GM21360 (cell line): ENCODE measurements at regions not wholly inside any gene's neighbourhood (a gene's known extent, or its start where the extent isn't known, plus 50 kb on each side); places are given as distances from the start of the nearest gene placed in this dataset.
"Not testable (repeated sequence)": the region's sequence is repeated elsewhere in the genome, so short reads cannot be mapped to it uniquely, and the experiment has no call there.

Source experiments
- ATAC-seq: cut with Tn5 transposase; IDR thresholded peaks from one replicate; pipeline ENCODE4 v1.9.1; 2021; ENCODE audit warnings: mild to moderate bottlenecking, moderate library complexity; ENCODE audit not compliant: unreplicated experiment

DNA sequence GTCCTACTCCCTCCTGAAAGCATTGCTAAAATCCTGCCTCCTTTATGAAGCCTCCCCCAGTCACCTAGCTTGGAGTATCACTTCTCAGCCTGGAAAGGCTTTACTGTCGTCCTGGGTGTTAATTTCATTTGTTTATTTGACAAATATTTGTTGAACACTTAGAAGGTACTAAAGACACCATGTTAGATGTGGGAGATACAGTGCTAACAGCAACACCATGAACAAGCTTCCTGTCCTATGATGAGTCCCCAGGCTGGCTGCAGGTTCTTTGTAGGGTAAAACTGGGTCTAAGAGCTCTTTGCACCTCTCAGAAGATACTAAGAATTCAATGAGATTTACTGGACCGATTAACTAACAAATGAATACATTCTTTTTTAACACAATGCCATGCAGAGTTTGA is 109.2 kb upstream of the TMEM170B start:
- ATAC-seq, result no peak

DNA sequence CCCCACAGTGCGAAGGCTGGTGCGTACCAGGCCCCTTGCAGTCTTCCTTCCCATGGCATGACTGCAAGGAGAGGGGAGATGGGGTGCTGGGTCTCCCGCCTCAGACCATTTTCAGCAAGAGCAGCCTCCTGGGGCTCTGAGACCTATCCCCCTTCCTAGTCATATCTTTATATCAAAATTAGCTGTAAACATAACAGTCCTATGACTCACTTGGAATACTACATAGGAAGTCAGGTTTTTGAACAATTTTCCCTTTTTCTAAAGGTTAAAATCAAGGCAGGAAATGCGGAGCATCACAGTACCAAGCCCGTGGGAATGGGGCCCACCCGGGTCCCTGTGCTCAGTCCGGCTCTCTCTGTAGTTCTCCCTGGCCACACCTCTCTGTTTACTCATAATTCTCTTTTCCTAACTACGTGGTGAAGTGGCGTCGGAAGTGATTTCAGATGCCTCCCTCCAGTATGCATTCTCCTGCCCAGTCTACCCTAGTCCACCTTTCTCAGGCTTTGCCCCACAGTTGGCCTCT is 109.8 kb upstream of the TMEM170B start:
- no peak for ATAC-seq

DNA sequence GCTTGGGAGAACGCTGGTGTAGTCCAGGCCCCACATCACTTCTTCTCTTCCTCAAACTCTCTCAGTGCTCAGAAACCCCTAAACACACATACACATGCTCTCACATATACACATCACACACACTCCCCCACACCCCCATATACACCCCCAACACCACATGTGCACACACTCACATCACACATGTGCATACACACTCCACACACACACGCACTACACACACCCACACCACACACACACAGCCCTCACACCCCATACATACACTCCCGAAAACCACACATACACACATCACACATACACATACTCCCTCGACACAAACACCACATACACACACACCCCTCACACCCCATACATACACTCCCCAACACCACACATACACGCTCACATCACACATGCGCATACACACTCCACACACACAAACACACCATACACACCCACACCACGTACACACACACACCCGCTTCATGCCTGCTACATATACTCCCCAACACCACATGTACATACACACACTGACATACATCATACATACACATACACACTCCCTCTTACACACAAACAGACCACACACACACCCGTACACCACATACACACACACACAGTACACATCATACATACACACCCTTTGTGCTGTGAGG is 110.3 kb upstream of the TMEM170B start:
- ATAC-seq, result no peak

DNA sequence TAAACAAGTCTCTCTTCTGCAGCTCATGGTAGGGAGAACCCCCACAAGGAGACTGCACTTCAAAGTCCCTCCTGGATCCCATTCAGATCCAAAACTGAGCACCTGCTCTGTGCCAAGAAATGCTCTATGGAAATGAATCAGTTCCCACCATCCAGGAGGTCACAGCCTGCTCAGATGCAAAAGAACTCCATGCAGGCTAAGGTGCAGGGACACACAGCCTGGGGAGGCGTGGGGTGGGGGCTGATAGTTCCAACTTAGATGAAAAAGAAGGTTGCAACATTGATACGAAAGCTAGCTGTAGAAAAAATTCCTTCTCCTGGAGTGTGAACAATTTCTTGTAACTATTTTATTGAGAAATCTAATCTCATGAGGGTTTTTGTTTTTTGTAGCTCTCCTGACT is 111.0 kb upstream of the TMEM170B start:
- no peak for ATAC-seq

DNA sequence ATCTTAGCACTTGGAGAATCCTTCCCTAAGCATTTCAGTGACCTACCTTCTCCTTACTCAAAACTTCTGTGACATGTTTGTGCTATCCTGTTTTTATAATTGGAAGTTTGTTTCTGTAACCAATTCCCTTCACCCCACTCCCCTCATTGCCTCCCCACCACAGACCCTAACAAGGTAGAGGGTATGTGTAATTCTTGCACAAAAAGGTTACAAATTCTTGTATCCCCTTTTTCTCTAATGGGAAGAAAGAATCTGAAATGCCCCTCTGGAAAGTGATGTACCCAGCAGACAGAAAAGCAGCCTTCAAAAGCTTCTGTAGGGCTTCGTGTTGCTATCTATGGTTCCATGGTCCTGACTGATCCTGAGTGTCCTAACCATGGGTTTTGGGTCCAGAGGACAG is 111.7 kb upstream of the TMEM170B start:
- ATAC-seq, result no peak

DNA sequence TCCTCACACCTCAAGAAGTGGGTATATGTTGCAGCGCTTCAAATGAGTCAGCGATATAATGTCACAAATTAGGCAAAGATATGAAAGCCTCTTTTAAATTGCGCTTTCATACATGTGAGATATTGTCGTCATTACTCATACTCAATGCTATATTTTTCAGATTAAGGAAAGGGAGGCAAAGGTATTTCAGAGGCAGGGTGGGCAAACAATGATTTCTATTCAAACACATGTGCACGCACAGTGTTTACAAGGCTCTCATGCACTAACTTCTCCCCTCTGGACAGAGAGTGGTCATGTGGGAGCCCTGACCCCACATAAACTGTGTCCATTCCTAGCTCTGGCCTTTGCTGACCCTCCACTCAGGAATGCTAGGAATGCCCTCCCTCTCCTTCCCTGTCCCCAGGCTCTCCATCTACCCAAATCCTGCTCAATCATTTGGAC is 112.1 kb upstream of the TMEM170B start:
- no peak for ATAC-seq

DNA sequence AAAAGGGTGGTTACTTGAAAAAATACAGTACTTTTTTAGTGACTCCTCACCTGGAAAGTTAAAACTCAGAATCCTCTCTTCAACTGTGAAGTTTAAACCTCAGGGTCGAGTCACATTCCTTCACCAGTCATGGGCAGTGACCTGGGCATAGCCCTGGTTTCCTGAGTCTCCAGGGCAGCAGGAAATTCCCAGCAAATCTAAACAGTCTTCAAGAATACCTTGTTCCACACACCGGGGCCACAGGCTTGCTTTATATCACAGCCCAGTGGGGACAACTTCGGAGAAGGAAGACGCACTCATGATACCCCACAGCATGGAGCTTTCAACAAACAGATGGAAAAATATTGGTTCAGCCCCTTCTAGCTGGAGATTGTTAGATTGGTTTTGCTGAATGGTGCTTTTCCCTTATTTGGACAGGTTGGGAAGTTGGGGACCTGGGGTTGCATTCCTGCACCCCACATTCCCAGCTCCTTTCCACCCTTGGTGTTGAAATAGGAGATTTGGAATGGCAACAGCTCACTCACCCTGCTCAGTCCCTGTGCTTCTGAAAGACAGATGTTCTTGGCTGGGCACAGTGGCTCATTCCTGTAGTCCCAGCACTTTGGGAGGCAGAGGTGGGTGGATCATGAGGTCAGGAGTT is 113.0 kb upstream of the TMEM170B start:
- ATAC-seq, result no peak

DNA sequence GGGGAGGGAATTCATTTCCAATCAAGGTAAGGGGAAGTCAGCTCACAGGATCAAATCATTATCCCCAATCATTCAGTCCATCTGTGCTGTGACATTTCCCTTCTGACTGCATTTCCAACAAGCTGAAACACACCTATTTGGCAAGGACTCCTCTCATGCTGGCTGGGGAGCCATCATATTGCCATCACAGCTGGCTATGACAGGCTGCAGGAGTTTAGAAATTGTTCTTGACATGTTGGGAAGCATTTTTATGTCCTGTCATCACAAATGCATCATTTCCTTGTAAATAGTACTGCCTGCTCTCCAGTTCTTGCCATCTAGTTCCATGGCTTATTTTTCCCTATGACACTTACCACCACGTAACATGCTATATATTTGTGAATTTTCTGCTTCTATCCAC is 113.9 kb upstream of the TMEM170B start:
- no peak for ATAC-seq

DNA sequence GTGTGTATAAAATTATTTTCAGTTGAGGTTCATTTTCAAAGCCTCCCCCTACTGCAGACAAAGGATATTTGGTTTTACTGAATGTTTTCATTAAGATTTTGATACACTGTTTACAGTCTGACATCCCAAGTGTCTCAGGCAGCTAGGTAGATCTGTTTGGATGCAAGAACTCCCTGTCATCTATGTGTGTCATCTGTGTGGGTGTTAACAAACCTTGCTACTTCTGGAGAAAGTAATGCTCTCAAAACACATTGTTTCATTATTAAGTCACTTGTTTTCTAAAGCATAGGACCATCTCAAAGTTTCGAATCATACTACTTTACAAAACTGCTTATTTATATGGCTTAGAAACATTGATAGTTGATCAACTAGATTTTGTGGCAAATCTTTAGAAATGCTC is 114.5 kb upstream of the TMEM170B start:
- ATAC-seq, result no peak

DNA sequence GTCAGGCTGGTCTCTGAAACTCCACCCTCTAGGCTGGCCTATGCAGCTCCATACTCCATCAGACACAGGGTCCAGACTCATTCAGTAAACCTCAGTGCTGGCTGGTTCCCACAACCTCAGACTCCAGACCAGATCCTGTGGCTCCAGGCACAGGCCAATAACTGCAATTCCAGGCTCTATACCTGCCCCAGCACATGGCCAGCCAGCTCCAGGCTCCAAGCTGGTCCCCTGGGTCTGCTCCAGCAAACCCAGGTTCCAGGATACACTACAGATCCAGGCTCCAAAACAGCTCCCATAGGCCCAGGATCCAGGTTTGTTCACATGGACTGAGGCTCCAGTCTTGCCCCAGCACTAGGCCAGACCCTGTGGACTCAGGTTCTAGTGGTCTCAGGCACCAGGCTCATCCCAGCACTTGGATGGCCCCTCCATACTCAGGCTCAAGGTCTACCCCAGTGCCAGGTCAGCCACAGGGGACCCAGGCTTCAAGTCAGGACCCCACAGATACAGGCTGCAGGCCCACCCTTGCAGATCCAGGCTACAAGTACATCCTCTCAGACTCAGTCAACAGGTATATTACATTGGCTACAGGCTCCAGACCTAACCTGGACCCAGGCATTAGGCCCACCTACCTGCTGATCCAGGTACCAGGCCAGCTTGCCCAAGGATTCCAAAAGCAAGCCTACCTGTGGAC is 117.6 kb upstream of the TMEM170B start:
- no peak for ATAC-seq

DNA sequence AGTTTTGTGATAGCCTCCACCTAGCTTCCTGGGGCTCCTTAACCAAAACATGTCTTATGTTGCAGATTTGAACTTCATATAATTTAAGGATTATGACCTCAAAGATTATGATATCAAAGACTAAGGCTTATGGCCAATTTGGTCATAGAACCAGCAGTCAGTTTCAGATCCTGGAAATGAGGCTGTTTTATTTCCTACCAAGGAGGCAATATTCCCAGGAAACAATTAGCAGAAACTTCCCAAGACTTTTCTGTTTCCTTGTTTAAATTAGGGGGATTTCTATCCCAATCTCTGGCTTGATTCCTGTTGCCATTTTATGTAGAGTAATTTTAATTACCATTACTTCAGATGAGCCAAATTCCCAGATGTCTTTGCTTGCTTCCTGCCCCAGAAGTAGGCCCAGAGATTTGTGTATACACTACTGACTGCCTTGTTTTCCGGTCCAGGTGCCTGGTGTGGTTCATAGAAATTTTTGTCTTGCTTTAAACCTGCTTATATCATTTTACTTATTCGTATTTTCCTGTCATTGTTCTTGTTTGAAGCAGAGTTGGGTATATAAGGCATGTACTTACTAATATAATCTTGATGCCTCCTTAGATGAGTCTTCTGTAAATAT is 119.2 kb upstream of the TMEM170B start:
- ATAC-seq, result no peak

DNA sequence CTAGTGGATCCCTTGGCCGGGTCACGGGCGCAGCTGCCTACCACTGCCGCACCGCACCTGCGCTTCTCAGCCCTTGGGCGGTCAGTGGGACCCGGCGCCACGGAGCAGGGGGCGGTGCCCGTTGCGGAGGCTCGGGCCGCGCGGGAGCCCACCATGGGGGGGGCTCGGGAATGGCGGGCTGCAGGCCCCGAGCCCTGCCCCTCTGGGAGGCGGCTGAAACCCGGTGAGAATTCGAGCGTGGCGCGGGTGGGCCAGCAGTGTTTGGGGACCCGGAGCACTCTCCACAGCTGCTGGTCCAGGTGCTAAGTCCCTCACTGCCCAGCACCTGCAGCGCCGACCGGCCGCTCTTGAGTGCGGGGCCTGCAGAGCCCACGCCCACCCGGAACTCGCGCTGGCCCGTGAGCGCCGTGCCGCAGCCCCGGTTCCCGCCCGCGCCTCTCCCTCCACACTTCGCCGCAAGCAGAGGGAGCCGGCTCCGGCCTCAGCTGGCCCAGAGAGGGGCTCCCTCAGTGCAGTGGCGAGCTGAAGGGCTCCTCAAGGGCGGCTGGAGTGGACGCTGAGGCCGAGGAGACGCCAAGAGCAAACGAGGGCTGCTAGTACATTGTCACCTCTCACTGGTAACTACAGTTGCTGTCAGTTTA is 120.5 kb upstream of the TMEM170B start:
- no peak for ATAC-seq

DNA sequence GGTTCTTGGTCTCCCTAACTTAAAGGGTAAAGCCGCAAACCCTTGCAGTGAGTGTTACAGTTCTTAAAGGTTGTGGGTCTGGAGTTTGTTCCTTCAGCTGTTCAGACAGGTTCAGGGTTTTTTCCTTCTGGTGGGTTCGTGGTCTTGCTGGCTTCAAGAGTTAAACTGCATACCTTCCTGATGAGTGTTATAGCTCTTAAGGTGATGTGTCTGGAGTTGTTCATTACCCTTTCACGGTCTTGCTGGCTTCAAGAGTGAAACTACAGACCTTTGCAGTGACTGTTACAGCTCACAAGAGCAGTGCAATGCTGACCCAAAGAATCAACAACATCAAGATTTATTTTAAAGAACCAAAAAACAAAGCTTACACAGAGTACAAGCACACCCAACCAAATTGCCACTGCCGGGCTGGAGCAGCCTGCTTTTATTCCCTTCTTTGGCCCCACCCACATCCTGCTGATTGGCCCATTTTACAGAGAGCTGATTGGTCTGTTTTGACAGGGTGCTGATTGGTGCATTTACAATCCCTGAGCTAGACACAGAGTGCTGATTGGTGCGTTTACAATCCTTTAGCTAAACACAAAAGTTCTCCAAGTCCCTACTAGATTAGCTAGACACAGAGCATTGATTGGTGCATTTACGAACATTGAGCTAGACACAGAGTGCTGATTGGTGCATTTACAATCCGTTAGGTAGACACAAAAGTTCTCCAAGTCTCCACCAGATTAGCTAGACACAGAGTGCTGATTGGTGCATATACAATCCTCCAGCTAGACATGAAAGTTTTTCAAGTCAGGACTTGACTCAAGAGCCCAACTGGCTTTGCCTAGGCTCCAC is 121.2 kb upstream of the TMEM170B start:
- not testable (repeated sequence) for ATAC-seq

DNA sequence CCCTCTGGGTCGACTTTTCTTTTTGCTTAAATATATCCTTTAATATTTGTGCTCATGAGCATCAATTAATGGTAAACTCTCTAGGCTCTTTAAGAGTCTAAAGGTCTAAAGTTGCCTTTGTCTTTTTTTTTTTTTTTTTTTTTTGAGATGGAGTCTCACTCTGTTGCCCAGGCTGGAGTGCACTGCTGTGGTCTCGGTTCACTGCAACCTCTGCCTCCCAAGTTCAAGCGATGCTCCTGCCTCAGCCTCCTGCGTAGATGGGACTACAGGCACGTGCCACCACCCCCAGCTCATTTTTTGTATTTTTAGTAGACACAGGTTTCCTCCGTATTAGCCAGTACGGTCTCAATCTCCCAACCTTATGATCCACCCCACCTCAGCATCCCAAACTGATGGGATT is 122.0 kb upstream of the TMEM170B start:
- ATAC-seq, result no peak

DNA sequence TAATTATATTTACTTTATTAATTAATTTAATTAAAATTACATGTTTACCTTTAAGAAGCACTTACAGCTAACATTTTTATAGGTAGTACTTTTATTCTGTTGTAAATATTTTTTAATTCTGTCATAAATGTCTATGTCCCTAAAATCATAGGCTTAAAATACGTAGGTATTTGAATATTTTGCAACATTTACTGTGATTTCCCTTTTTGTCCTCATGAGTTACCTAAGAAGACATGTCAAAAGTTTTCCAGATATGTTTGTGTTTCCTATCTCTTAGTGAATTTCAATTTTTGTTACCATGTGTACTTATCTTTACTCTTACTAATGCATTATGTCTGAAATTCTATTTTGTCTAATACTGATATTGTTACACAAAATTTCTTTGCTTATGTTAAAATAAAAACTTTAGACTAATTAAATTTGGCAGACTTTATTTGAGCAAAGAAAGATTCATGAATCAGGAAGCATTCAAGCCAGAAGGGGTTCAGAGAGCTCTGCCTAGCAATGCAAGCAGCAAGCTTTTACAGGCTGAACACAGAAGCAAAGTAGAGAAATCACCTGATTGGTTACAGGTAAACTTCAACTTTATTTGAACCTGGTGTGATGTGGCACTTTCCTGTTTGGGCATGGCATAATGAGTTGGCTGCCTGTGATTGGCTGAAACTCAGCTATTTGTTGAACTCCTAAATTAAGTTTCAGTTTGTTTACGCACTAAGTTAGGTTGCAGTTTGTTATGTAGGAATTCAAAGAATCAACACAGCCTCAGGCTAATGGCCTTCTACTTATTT is 123.2 kb upstream of the TMEM170B start:
- no peak for ATAC-seq

DNA sequence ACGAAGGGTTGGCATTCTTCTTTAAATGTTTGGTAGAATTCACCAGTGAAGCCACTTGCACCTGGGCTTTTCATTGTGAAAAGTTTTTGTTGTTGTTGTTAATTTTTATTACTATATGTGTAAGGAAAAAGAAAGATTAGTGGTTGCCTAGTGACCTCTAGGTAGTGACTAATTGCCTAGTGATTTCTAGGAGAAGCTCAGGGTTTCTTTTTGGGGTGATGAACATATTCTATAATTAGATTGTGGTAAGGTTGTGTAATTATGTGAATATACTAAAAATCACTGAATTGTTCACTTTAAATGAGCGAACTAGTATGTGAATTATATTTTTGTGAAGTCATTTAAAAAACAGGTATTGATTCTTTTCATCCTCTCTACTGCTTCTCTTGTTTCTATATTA is 123.8 kb upstream of the TMEM170B start:
- no peak for ATAC-seq

DNA sequence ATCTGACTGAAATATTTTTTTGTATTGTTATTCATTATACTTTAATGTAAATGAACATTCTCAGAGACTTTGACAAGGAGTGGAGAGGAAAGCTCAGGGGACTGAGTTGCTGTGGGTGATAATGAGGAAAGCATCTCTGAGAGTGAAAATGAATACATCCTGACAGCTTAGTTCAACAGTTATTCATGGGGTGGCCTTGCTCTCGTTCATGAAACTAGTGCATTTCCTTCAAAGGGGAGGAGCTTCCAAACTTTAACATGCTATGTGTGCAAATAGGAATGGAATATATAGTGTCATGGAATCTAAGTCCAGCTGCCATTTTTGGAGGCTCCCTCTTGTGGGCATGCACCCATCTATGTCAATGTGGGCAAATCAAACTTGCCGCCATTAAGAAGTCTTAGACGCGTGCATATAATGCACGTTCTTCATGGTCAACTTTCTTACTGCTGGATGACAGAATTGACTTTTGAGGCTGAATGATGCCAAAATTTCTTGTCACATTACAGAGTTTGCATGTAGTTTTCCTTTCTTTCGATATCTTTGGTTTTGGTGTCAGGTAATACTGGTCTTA is 124.3 kb upstream of the TMEM170B start:
- no peak for ATAC-seq

DNA sequence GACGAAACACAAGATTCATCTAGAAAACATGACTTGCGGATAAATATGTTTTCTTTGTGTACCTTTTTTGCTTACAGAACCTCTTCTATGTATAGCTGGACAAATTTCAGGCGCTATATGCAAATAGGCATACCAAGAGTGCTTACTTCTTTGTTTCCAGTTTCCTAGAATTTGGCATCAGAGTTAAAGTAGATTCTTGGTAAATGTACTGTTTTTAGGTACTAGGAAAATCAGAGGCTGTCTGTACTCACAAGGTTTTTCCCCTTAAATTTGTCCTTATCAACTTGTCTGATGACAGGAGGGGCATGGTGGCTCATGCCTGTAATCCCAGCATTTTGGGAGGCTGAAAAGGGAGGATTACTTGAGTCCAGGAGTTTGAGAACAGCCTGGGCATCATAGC is 124.9 kb upstream of the TMEM170B start:
- ATAC-seq, result no peak

DNA sequence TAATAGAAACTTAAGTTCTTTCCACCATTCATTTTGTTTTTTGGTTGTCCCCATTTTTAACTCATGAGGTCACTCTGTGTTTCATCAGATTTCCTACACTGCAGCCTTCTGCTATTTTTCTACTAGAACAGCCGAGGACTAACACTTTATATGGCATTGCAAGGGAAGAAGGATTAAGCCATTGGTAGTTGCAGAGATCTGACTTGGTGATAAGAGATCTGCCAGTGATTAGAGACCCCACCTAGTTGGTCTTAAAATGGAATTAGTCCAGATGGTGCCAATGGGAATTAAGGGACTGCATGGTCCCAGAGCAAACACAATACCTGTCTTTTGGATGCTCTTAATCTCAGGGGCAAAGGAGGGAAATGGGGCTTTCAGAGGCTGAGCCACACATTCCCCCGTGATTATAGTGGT is 125.5 kb upstream of the TMEM170B start:
- no peak for ATAC-seq
